GM12878 (cell line): ENCODE measurements at regions not wholly inside any gene's neighbourhood (a gene's known extent, or its start where the extent isn't known, plus 50 kb on each side); places are given as distances from the start of the nearest gene placed in this dataset.

Experiments used
- ATAC-seq: fragments of 200-7000 bp; cut with Tn5 transposase; 3 replicates; pipeline ENCODE4 v1.9.1; 2020; ENCODE audit warnings: mild to moderate bottlenecking, moderate library complexity
- BruUV-seq: library from RNA; stranded (reverse); fragments of 400-500 nt; replicated peaks from 2 replicates; lab custom pipeline; 2021; lab: Mats Ljungman, UMichigan
- CTCF ChIA-PET: fragments of 300-600 bp; sonication (Branson Sonifier 250); formaldehyde crosslinking; extraction: SDS; loops from one replicate; lab custom pipeline; 2021; ENCODE audit warnings: inconsistent platforms; lab: Yijun Ruan, JAX
- POLR2A ChIA-PET: fragments of 350-600 bp; formaldehyde crosslinking; extraction: SDS; loops from one replicate; lab custom pipeline; 2021; ENCODE audit warnings: inconsistent platforms; lab: Charles Lee
- RAD21 ChIA-PET: fragments of 300-600 bp; sonication (Branson Sonifier 250); formaldehyde crosslinking; loops from one replicate; lab custom pipeline; 2023; ENCODE audit warnings: antibody characterized with exemption; ENCODE audit not compliant: unreplicated experiment; lab: Charles Lee
- SMC1A ChIA-PET: fragments of 300-600 bp; sonication (Branson Sonifier 250); formaldehyde crosslinking; loops from one replicate; lab custom pipeline; 2023; ENCODE audit not compliant: unreplicated experiment, uncharacterized antibody; lab: Charles Lee
- DNase-seq: peaks from one replicate; pipeline ENCODE4 v3.0.0-alpha.2; 2011; ENCODE audit warnings: low read depth, low spot score
- FAIRE-seq: peaks from 3 replicates; lab custom pipeline; 2011; peaks lifted over from hg19 to GRCh38; lab: Jason Lieb, UNC
- H2AFZ ChIP-seq: 2 replicates; pipeline ENCODE4 v1.6.0; 2011; ENCODE audit warnings: low read depth, low read length, control low read depth; ENCODE audit not compliant: control insufficient read depth
- H3K27ac ChIP-seq: 2 replicates; pipeline ENCODE4 v1.5.1; 2011; ENCODE audit warnings: control low read depth; ENCODE audit not compliant: control insufficient read depth, insufficient read depth
- H3K27me3 ChIP-seq, 2 experiments: replicated peaks in 1 of 2; 2 replicates each; pipeline versions ENCODE4 v1.6.0 to v1.6.1; 2011; ENCODE audit warnings: low read length in 1 of 2; ENCODE audit not compliant: control insufficient read depth in 2 of 2, insufficient read depth in 2 of 2
- H3K36me3 ChIP-seq, 2 experiments: 2 replicates each; pipeline ENCODE4 v1.5.1; 2011; ENCODE audit warnings: low read length in 1 of 2; ENCODE audit not compliant: control insufficient read depth in 2 of 2, insufficient read depth in 2 of 2
- H3K4me1 ChIP-seq: 2 replicates; pipeline ENCODE4 v1.6.1; 2011; ENCODE audit warnings: mild to moderate bottlenecking, low read length, moderate library complexity, mixed read lengths; ENCODE audit not compliant: control insufficient read depth, insufficient read depth
- H3K4me2 ChIP-seq: 2 replicates; pipeline ENCODE4 v1.6.0; 2011; ENCODE audit warnings: control low read depth; ENCODE audit not compliant: control insufficient read depth, insufficient read depth
- H3K4me3 ChIP-seq: fragments of 200-600 bp; sonication (generic); 2 replicates; pipeline ENCODE4 v1.5.1; 2016
- H3K79me2 ChIP-seq: 2 replicates; pipeline ENCODE4 v1.6.0; 2011; ENCODE audit warnings: low read length; ENCODE audit not compliant: control insufficient read depth, insufficient read depth
- H3K9ac ChIP-seq: 2 replicates; pipeline ENCODE4 v1.8.0; 2011; ENCODE audit warnings: low read length, control low read depth, mixed read lengths; ENCODE audit not compliant: control insufficient read depth, insufficient read depth
- H3K9me3 ChIP-seq: replicated peaks from 3 replicates; pipeline ENCODE4 v1.5.1; 2011; ENCODE audit warnings: mild to moderate bottlenecking, low read length; ENCODE audit not compliant: control insufficient read depth, insufficient read depth
- H4K20me1 ChIP-seq: 2 replicates; pipeline ENCODE4 v1.6.0; 2011; ENCODE audit not compliant: control insufficient read depth, insufficient read depth
- ATF7 ChIP-seq: fragments of 450-650 bp; IDR thresholded peaks from 2 replicates; pipeline ENCODE4 v1.6.1; 2016; ENCODE audit warnings: low read depth, mild to moderate bottlenecking
- BCL11A ChIP-seq: IDR thresholded peaks from 2 replicates; pipeline ENCODE4 v1.6.1; 2011; ENCODE audit warnings: low read depth, low read length
- CEBPB ChIP-seq, 2 experiments: fragments of 150-350 bp in 1 of 2; IDR thresholded peaks; 2 replicates each; pipeline ENCODE4 v1.6.1; 2012 to 2014; ENCODE audit warnings: low read depth in 2 of 2, low read length in 2 of 2, borderline replicate concordance in 1 of 2, inconsistent platforms in 1 of 2
- EP300 ChIP-seq, 2 experiments: fragments of 150-350 bp in 1 of 2; IDR thresholded peaks; 2 replicates each; pipeline ENCODE4 v1.6.1; 2011 to 2012; ENCODE audit warnings: low read depth in 2 of 2, low read length in 2 of 2, borderline replicate concordance in 1 of 2, improper control_type of control experiment in 1 of 2, inconsistent platforms in 1 of 2; ENCODE audit not compliant: control insufficient read depth in 1 of 2
- IKZF1 ChIP-seq: fragments of 450-650 bp; conservative IDR thresholded peaks from 2 replicates; pipeline ENCODE4 v1.6.1; 2017; ENCODE audit warnings: antibody characterized with exemption, mild to moderate bottlenecking
- KLF5 ChIP-seq: fragments of 450-650 bp; IDR thresholded peaks from 2 replicates; pipeline ENCODE4 v1.6.1; 2014; ENCODE audit warnings: mild to moderate bottlenecking; ENCODE audit not compliant: partially characterized antibody
- MYC ChIP-seq: IDR thresholded peaks from 2 replicates; pipeline ENCODE4 v1.6.1; 2011; ENCODE audit warnings: mild to moderate bottlenecking, low read length, moderate library complexity, inconsistent platforms; ENCODE audit not compliant: insufficient read depth, insufficient replicate concordance, insufficient read length, severe bottlenecking
- NFXL1 ChIP-seq: fragments of 450-650 bp; IDR thresholded peaks from 2 replicates; pipeline ENCODE4 v1.6.1; 2017; ENCODE audit warnings: antibody characterized with exemption, mild to moderate bottlenecking, borderline replicate concordance
- NR2C1 ChIP-seq: fragments of 450-650 bp; IDR thresholded peaks from 2 replicates; pipeline ENCODE4 v1.6.1; 2017; ENCODE audit warnings: antibody characterized with exemption, mild to moderate bottlenecking, moderate library complexity
- PAX5 ChIP-seq: IDR thresholded peaks from 2 replicates; pipeline ENCODE4 v1.6.1; 2011; ENCODE audit warnings: low read depth, low read length, borderline replicate concordance
- POU2F2 ChIP-seq: IDR thresholded peaks from 3 replicates; pipeline ENCODE4 v1.6.1; 2011; ENCODE audit warnings: low read depth, mild to moderate bottlenecking, low read length, borderline replicate concordance
- RBBP5 ChIP-seq: fragments of 200-600 bp; sonication (generic); conservative IDR thresholded peaks from 2 replicates; pipeline ENCODE4 v1.6.1; 2016
- WGBS: methylation state at CpG from one replicate; pipeline ENCODE4 v1.1.6; 2016; ENCODE audit warnings: low lambda C conversion rate; ENCODE audit not compliant: insufficient replicate concordance, insufficient coverage; ENCODE audit errors: missing lambda C conversion rate; 5-methylcytosine and 5-hydroxymethylcytosine counted together
- in situ Hi-C: fragments of 300-500 bp; cut with MboI; formaldehyde crosslinking; loops from 9 replicates; pipeline ENCODE4 v1.14.3; 2018; ENCODE audit warnings: mixed read lengths
- intact Hi-C: fragments of 100-400 bp; cut with micrococcal nuclease; formaldehyde crosslinking; loops from one replicate; pipeline ENCODE4 v1.14.2; 2022; ENCODE audit not compliant: unreplicated experiment
- TF ChIP-seq, protein P1 (sequence below): fragments of 450-650 bp; formaldehyde crosslinking; IDR thresholded peaks from 2 replicates; pipeline ENCODE4 v1.4.0; 2022; ENCODE audit warnings: mild to moderate bottlenecking, moderate library complexity
- TF ChIP-seq, protein P2 (sequence below): fragments of 450-650 bp; conservative IDR thresholded peaks from 2 replicates; pipeline ENCODE4 v1.6.1; 2017; ENCODE audit warnings: mild to moderate bottlenecking, moderate library complexity
- TF ChIP-seq, protein P3 (sequence below): fragments of 450-650 bp; IDR thresholded peaks from 2 replicates; pipeline ENCODE4 v1.6.1; 2018; ENCODE audit warnings: mild to moderate bottlenecking, low read depth, moderate library complexity; ENCODE audit not compliant: partially characterized antibody
- TF ChIP-seq, protein P4 (sequence below): fragments of 150-350 bp; IDR thresholded peaks from 2 replicates; pipeline ENCODE4 v1.6.1; 2014; ENCODE audit warnings: mild to moderate bottlenecking, low read depth, low read length

DNA sequence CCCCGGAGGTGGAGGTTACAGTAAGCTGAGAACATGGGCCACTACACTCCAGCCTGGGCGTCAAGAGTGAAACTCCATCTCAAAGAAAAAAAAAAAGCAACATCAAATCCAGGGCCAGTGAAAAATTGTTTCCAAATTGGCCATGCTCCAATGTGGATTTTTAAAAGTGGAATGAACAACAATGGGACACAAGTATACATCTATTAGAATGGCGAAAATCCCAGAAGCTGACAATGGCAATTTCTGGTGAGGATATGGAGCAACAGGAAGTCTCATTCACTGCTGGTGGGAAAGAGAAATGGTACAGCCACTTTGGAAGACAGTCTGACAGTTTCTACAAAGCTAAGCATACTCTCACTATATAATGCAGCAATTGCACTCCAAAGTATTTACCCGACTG lies 161.4 kb downstream of the UXS1 start:
- no peak for ATAC-seq
- no peaks in the 10 kb centered on the region for H3K4me1 ChIP-seq
- no peak for DNase-seq
- intact Hi-C loops: no loop called here
- H3K27me3 ChIP-seq: no peaks in the 10 kb centered on the region; a peak in 1 of 4 replicates
- CTCF ChIA-PET: no interaction called here
- POLR2A ChIA-PET: no interaction called here
- H3K9ac ChIP-seq: no peak overlapping the region
- H3K79me2 ChIP-seq: no peaks in the 10 kb centered on the region
- no peak for FAIRE-seq
- RAD21 ChIA-PET: no interaction called here
- H3K36me3 ChIP-seq: no peaks in the 10 kb centered on the region
- H3K4me3 ChIP-seq: no peak overlapping the region
- in situ Hi-C loops: no loop called here
- no peak overlapping the region for H2AFZ ChIP-seq
- H4K20me1 ChIP-seq: no peaks in the 10 kb centered on the region
- no peak overlapping the region for H3K4me2 ChIP-seq
- SMC1A ChIA-PET: no interaction called here
- 51% methylated on average over 4 of the region's 4 CpGs for WGBS
- no peak overlapping the region for H3K27ac ChIP-seq
- no TSS peak for BruUV-seq
- H3K9me3 ChIP-seq: no peaks in the 10 kb centered on the region
- TF ChIP-seq, protein P1, sequence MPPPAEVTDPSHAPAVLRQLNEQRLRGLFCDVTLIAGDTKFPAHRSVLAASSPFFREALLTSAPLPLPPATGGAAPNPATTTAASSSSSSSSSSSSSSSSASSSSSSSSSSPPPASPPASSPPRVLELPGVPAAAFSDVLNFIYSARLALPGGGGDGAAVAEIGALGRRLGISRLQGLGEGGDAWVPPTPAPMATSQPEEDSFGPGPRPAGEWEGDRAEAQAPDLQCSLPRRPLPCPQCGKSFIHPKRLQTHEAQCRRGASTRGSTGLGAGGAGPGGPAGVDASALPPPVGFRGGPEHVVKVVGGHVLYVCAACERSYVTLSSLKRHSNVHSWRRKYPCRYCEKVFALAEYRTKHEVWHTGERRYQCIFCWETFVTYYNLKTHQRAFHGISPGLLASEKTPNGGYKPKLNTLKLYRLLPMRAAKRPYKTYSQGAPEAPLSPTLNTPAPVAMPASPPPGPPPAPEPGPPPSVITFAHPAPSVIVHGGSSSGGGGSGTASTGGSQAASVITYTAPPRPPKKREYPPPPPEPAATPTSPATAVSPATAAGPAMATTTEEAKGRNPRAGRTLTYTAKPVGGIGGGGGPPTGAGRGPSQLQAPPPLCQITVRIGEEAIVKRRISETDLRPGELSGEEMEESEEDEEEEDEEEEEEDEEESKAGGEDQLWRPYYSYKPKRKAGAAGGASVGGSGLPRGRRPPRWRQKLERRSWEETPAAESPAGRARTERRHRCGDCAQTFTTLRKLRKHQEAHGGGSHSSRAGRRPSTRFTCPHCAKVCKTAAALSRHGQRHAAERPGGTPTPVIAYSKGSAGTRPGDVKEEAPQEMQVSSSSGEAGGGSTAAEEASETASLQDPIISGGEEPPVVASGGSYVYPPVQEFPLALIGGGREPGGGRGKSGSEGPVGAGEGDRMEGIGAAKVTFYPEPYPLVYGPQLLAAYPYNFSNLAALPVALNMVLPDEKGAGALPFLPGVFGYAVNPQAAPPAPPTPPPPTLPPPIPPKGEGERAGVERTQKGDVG: no peak
- TF ChIP-seq NR2C1 (no peak), CEBPB (IDR thresholded peaks at IDR 0.05; ENCODE audit: borderline replicate concordance in 1 of 2, low read depth in 2 of 2, low read length in 2 of 2) (no peak), EP300 (IDR thresholded peaks at IDR 0.05; ENCODE audit: borderline replicate concordance in 1 of 2, control insufficient read depth in 1 of 2, low read depth in 2 of 2, low read length in 2 of 2) (no peak), IKZF1 (no peak), POU2F2 (no peak), KLF5 (no peak), RBBP5 (no peak), ATF7 (no peak), BCL11A (no peak), PAX5 (no peak), NFXL1 (no peak), MYC (no peak)
- TF ChIP-seq, protein P2, sequence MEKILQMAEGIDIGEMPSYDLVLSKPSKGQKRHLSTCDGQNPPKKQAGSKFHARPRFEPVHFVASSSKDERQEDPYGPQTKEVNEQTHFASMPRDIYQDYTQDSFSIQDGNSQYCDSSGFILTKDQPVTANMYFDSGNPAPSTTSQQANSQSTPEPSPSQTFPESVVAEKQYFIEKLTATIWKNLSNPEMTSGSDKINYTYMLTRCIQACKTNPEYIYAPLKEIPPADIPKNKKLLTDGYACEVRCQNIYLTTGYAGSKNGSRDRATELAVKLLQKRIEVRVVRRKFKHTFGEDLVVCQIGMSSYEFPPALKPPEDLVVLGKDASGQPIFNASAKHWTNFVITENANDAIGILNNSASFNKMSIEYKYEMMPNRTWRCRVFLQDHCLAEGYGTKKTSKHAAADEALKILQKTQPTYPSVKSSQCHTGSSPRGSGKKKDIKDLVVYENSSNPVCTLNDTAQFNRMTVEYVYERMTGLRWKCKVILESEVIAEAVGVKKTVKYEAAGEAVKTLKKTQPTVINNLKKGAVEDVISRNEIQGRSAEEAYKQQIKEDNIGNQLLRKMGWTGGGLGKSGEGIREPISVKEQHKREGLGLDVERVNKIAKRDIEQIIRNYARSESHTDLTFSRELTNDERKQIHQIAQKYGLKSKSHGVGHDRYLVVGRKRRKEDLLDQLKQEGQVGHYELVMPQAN: no peak
- TF ChIP-seq, protein P3, sequence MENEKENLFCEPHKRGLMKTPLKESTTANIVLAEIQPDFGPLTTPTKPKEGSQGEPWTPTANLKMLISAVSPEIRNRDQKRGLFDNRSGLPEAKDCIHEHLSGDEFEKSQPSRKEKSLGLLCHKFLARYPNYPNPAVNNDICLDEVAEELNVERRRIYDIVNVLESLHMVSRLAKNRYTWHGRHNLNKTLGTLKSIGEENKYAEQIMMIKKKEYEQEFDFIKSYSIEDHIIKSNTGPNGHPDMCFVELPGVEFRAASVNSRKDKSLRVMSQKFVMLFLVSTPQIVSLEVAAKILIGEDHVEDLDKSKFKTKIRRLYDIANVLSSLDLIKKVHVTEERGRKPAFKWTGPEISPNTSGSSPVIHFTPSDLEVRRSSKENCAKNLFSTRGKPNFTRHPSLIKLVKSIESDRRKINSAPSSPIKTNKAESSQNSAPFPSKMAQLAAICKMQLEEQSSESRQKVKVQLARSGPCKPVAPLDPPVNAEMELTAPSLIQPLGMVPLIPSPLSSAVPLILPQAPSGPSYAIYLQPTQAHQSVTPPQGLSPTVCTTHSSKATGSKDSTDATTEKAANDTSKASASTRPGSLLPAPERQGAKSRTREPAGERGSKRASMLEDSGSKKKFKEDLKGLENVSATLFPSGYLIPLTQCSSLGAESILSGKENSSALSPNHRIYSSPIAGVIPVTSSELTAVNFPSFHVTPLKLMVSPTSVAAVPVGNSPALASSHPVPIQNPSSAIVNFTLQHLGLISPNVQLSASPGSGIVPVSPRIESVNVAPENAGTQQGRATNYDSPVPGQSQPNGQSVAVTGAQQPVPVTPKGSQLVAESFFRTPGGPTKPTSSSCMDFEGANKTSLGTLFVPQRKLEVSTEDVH: no peak
- TF ChIP-seq, protein P4, sequence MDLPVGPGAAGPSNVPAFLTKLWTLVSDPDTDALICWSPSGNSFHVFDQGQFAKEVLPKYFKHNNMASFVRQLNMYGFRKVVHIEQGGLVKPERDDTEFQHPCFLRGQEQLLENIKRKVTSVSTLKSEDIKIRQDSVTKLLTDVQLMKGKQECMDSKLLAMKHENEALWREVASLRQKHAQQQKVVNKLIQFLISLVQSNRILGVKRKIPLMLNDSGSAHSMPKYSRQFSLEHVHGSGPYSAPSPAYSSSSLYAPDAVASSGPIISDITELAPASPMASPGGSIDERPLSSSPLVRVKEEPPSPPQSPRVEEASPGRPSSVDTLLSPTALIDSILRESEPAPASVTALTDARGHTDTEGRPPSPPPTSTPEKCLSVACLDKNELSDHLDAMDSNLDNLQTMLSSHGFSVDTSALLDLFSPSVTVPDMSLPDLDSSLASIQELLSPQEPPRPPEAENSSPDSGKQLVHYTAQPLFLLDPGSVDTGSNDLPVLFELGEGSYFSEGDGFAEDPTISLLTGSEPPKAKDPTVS: no peak
